Esophagus squamous epithelium (tissue), 4 donors: ENCODE measurements at regions not wholly inside any gene's neighbourhood (a gene's known extent, or its start where the extent isn't known, plus 50 kb on each side); places are given as distances from the start of the nearest gene placed in this dataset.

Experiments used
- POLR2A ChIP-seq, 4 donors: fragments of 450-650 bp; IDR thresholded peaks; one replicate each; pipeline ENCODE4 v1.6.1; 2017; ENCODE audit warnings: antibody characterized with exemption in 4 of 4, mild to moderate bottlenecking in 4 of 4, moderate library complexity in 3 of 4
- TF ChIP-seq, protein P1 (sequence below), 6 experiments: fragments of 450-650 bp in 4 of 6; fragments of 200-600 bp in 2 of 6; sonication (generic) in 2 of 6; IDR thresholded peaks; one replicate each; pipeline ENCODE4 v1.5.1; 2016 to 2019; ENCODE audit warnings: antibody characterized with exemption in 6 of 6, mild to moderate bottlenecking in 4 of 6, moderate library complexity in 4 of 6

DNA sequence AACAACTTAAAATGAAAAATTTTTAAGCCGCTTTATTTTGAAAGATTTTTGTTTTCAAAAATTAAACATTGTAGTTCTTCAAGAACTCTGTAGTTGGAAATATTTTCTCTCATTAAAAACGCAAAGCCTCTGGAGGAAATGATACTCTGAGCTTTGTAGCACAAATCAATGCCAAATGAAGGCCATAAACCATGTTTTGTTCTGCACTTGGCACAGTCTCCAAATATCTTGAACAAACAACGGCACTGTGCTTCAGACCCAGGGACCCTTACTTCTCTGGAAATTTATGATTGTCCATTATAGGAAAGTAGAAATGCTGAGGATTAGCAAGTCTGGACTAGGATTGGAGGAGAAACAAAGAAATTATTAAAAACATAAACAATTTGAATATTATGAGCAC lies 160.8 kb upstream of the BMP4 start:
- TF ChIP-seq, protein P1, sequence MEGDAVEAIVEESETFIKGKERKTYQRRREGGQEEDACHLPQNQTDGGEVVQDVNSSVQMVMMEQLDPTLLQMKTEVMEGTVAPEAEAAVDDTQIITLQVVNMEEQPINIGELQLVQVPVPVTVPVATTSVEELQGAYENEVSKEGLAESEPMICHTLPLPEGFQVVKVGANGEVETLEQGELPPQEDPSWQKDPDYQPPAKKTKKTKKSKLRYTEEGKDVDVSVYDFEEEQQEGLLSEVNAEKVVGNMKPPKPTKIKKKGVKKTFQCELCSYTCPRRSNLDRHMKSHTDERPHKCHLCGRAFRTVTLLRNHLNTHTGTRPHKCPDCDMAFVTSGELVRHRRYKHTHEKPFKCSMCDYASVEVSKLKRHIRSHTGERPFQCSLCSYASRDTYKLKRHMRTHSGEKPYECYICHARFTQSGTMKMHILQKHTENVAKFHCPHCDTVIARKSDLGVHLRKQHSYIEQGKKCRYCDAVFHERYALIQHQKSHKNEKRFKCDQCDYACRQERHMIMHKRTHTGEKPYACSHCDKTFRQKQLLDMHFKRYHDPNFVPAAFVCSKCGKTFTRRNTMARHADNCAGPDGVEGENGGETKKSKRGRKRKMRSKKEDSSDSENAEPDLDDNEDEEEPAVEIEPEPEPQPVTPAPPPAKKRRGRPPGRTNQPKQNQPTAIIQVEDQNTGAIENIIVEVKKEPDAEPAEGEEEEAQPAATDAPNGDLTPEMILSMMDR (IDR thresholded peaks at IDR 0.05): no peak
- no peak for TF ChIP-seq POLR2A (IDR thresholded peaks at IDR 0.05)
